Stimulated activated memory B cell treated with anti-CD40 and anti-IgM and Interleukin-4, amounts not matched to agents 10 μg/mL and 1 μg/mL and 100 μg/mL, for 72 hours (primary cell): ENCODE measurements at regions not wholly inside any gene's neighbourhood (a gene's known extent, or its start where the extent isn't known, plus 50 kb on each side); places are given as distances from the start of the nearest gene placed in this dataset.
"Not testable (repeated sequence)": the region's sequence is repeated elsewhere in the genome, so short reads cannot be mapped to it uniquely, and the experiment has no call there.

ENCODE experiments used
- ATAC-seq: fragments of 150-1000 bp; cut with Tn5 transposase; 2 replicates; pipeline ENCODE4 v1.10.0; 2021
- H3K27ac Mint-ChIP-seq: one replicate; pipeline ENCODE4 v1.8.0; 2022; ENCODE audit warnings: mild to moderate bottlenecking, mixed read lengths
- H3K27me3 Mint-ChIP-seq: one replicate; pipeline ENCODE4 v1.8.0; 2022; ENCODE audit warnings: mixed read lengths
- H3K36me3 Mint-ChIP-seq: one replicate; pipeline ENCODE4 v1.8.0; 2022; ENCODE audit warnings: mixed read lengths
- H3K4me1 Mint-ChIP-seq: one replicate; pipeline ENCODE4 v1.8.0; 2022; ENCODE audit warnings: mixed read lengths
- H3K4me3 Mint-ChIP-seq: one replicate; pipeline ENCODE4 v1.8.0; 2022; ENCODE audit warnings: mild to moderate bottlenecking, moderate library complexity, mixed read lengths
- H3K9me3 Mint-ChIP-seq: one replicate; pipeline ENCODE4 v1.8.0; 2022; ENCODE audit warnings: mixed read lengths

- Mint-ChIP-seq H3K36me3 (no peaks in the 10 kb centered on the region), H3K4me1 (no peaks in the 10 kb centered on the region), H3K27ac (no peak overlapping the region), H3K27me3 (peaks cover 14% of the 10 kb centered on the region), H3K4me3 (no peak overlapping the region), H3K9me3 (no peaks in the 10 kb centered on the region)
- no peak for ATAC-seq
These were observed 50.9 kb upstream of the NXT1 start for GRCh38 chr20:23299673-23300050.

- H3K27me3 Mint-ChIP-seq = peaks cover 19% of the 10 kb centered on the region
- no peaks in the 10 kb centered on the region for H3K9me3 Mint-ChIP-seq
- H3K27ac Mint-ChIP-seq = no peak overlapping the region
- H3K4me1 Mint-ChIP-seq = no peaks in the 10 kb centered on the region
- no peaks in the 10 kb centered on the region for H3K36me3 Mint-ChIP-seq
- H3K4me3 Mint-ChIP-seq = no peak overlapping the region
- ATAC-seq = no peak
These were observed 51.5 kb upstream of the NXT1 start for GRCh38 chr20:23298926-23299672.

GRCh38 chr20:23298155-23298554 is 52.4 kb upstream of the NXT1 start:
- no peaks in the 10 kb centered on the region for H3K36me3 Mint-ChIP-seq
- no peaks in the 10 kb centered on the region for H3K9me3 Mint-ChIP-seq

GRCh38 chr20:23296841-23297701 is 53.5 kb upstream of the NXT1 start:
- H3K9me3 Mint-ChIP-seq = no peaks in the 10 kb centered on the region
- H3K4me1 Mint-ChIP-seq = no peaks in the 10 kb centered on the region
- H3K36me3 Mint-ChIP-seq = no peaks in the 10 kb centered on the region
- H3K27me3 Mint-ChIP-seq = peaks cover 10% of the 10 kb centered on the region
- no peak overlapping the region for H3K4me3 Mint-ChIP-seq
- H3K27ac Mint-ChIP-seq = no peak overlapping the region
- ATAC-seq = no peak

More at GRCh38 chr20:23298155-23298554, 52.4 kb upstream of the NXT1 start:
- peaks cover 10% of the 10 kb centered on the region for H3K27me3 Mint-ChIP-seq
- no peaks in the 10 kb centered on the region for H3K4me1 Mint-ChIP-seq
- ATAC-seq = no peak
- H3K27ac Mint-ChIP-seq = no peak overlapping the region
- H3K4me3 Mint-ChIP-seq = no peak overlapping the region

GRCh38 chr20:23295934-23296333 is 54.7 kb upstream of the NXT1 start:
- H3K4me1 Mint-ChIP-seq = no peaks in the 10 kb centered on the region
- no peak overlapping the region for H3K27ac Mint-ChIP-seq
- H3K36me3 Mint-ChIP-seq = no peaks in the 10 kb centered on the region
- H3K4me3 Mint-ChIP-seq = no peak overlapping the region
- H3K27me3 Mint-ChIP-seq = peaks cover 17% of the 10 kb centered on the region
- ATAC-seq = no peak
- H3K9me3 Mint-ChIP-seq = no peaks in the 10 kb centered on the region

GRCh38 chr20:23294671-23295070 is 55.9 kb upstream of the NXT1 start:
- Mint-ChIP-seq H3K4me3 (no peak overlapping the region), H3K36me3 (no peaks in the 10 kb centered on the region), H3K4me1 (no peaks in the 10 kb centered on the region), H3K27me3 (peaks cover 25% of the 10 kb centered on the region), H3K27ac (no peak overlapping the region), H3K9me3 (no peaks in the 10 kb centered on the region)
- ATAC-seq = no peak

GRCh38 chr20:23294166-23294565 is 56.4 kb upstream of the NXT1 start:
- Mint-ChIP-seq H3K27ac (no peak overlapping the region), H3K27me3 (peaks cover 25% of the 10 kb centered on the region), H3K9me3 (no peaks in the 10 kb centered on the region), H3K4me1 (no peaks in the 10 kb centered on the region), H3K36me3 (no peaks in the 10 kb centered on the region), H3K4me3 (no peak overlapping the region)
- no peak for ATAC-seq

- Mint-ChIP-seq H3K9me3 (no peaks in the 10 kb centered on the region), H3K4me1 (no peaks in the 10 kb centered on the region), H3K4me3 (no peak overlapping the region), H3K36me3 (no peaks in the 10 kb centered on the region), H3K27ac (no peak overlapping the region), H3K27me3 (peaks cover 25% of the 10 kb centered on the region)
- ATAC-seq = no peak
These were observed 56.9 kb upstream of the NXT1 start for GRCh38 chr20:23293689-23294088.

GRCh38 chr20:23292311-23292710 is 58.3 kb upstream of the NXT1 start:
- H3K27me3 Mint-ChIP-seq = peaks cover 25% of the 10 kb centered on the region
- H3K4me3 Mint-ChIP-seq, H3K9me3 Mint-ChIP-seq, H3K36me3 Mint-ChIP-seq, H3K4me1 Mint-ChIP-seq, H3K27ac Mint-ChIP-seq, ATAC-seq: not testable (repeated sequence)

GRCh38 chr20:23291575-23292240 is 58.9 kb upstream of the NXT1 start:
- H3K4me1 Mint-ChIP-seq = no peaks in the 10 kb centered on the region
- H3K9me3 Mint-ChIP-seq = no peaks in the 10 kb centered on the region
- no peak overlapping the region for H3K4me3 Mint-ChIP-seq
- no peaks in the 10 kb centered on the region for H3K36me3 Mint-ChIP-seq
- H3K27me3 Mint-ChIP-seq = peaks cover 25% of the 10 kb centered on the region
- H3K27ac Mint-ChIP-seq = no peak overlapping the region
- ATAC-seq = no peak

GRCh38 chr20:23290761-23291574 is 59.6 kb upstream of the NXT1 start:
- no peaks in the 10 kb centered on the region for H3K36me3 Mint-ChIP-seq
- no peaks in the 10 kb centered on the region for H3K4me1 Mint-ChIP-seq
- H3K27ac Mint-ChIP-seq = no peak overlapping the region
- no peak overlapping the region for H3K4me3 Mint-ChIP-seq
- H3K9me3 Mint-ChIP-seq = no peaks in the 10 kb centered on the region
- peaks cover 25% of the 10 kb centered on the region for H3K27me3 Mint-ChIP-seq
- no peak for ATAC-seq

GRCh38 chr20:23289724-23290395 is 60.7 kb upstream of the NXT1 start:
- peaks cover 27% of the 10 kb centered on the region for H3K27me3 Mint-ChIP-seq
- H3K27ac Mint-ChIP-seq = no peak overlapping the region
- no peak overlapping the region for H3K4me3 Mint-ChIP-seq
- no peaks in the 10 kb centered on the region for H3K4me1 Mint-ChIP-seq
- no peaks in the 10 kb centered on the region for H3K9me3 Mint-ChIP-seq
- H3K36me3 Mint-ChIP-seq = no peaks in the 10 kb centered on the region
- no peak for ATAC-seq

- Mint-ChIP-seq H3K36me3 (no peaks in the 10 kb centered on the region), H3K27me3 (peaks cover 27% of the 10 kb centered on the region), H3K27ac (no peak overlapping the region), H3K4me3 (no peak overlapping the region), H3K4me1 (no peaks in the 10 kb centered on the region), H3K9me3 (peaks cover 4% of the 10 kb centered on the region)
- ATAC-seq = no peak
These were observed 61.3 kb upstream of the NXT1 start for GRCh38 chr20:23289249-23289648.

GRCh38 chr20:23287354-23288190 is 63.0 kb upstream of the NXT1 start:
- ATAC-seq = no peak
- peaks cover 29% of the 10 kb centered on the region for H3K27me3 Mint-ChIP-seq
- no peak overlapping the region for H3K27ac Mint-ChIP-seq
- H3K36me3 Mint-ChIP-seq = no peaks in the 10 kb centered on the region
- peaks cover 4% of the 10 kb centered on the region for H3K9me3 Mint-ChIP-seq
- H3K4me1 Mint-ChIP-seq = no peaks in the 10 kb centered on the region
- no peak overlapping the region for H3K4me3 Mint-ChIP-seq
